ENCODE measurements at regions not wholly inside any gene's neighbourhood (a gene's known extent, or its start where the extent isn't known, plus 50 kb on each side); places are given as distances from the start of the nearest gene placed in this dataset.

GRCh38 chr16:73714976-73715375, 581.6 kb upstream of the PSMD7 start:
- Histone ChIP-seq H3K27me3 (ENCODE audit: insufficient read depth) (no peaks in the 10 kb centered on the region), H3K27ac (ENCODE audit: low read depth) (no peak overlapping the region), H3K9me2 (ENCODE audit: insufficient read depth) (0 out of 2 replicates have a peak, but pooled peaks cover 2% of the 10 kb centered on the region), H3K4me2 (no peak overlapping the region), H3K79me2 (replicated peaks; ENCODE audit: insufficient read depth) (no peaks in the 10 kb centered on the region), H3K4me3 (no peak overlapping the region), H3K36me3 (ENCODE audit: insufficient read depth) (no peaks in the 10 kb centered on the region), H4K20me1 (replicated peaks; ENCODE audit: insufficient read depth) (no peaks in the 10 kb centered on the region), H3F3A (replicated peaks; ENCODE audit: low read depth) (no peaks in the 10 kb centered on the region), H2AFZ (peak overlapping the region; percentile 86), H3K4me1 (ENCODE audit: insufficient read depth) (peaks cover 29% of the 10 kb centered on the region)
- Mint-ChIP-seq H3K27me3 (ENCODE audit: insufficient read depth, low read depth, poor library complexity) (peaks cover 5% of the 10 kb centered on the region), H3K4me1 (peaks cover 52% of the 10 kb centered on the region), H3K27ac (no peak overlapping the region), H3K36me3 (ENCODE audit: low read depth) (no peaks in the 10 kb centered on the region), H3K9me3 (no peaks in the 10 kb centered on the region; the same call in 2 of the 3 replicates), H3K4me3 (no peak overlapping the region)
- DNase-seq (ENCODE audit: low spot score) = no peak
- ATAC-seq = no peak
- no peak for TF ChIP-seq CREB1 (CRISPR knock-in tag; IDR thresholded peaks at IDR 0.05; ENCODE audit: low read depth)
- TF ChIP-seq ZNF462 (CRISPR knock-in tag; IDR thresholded peaks at IDR 0.05) = no peak
- no peak for TF ChIP-seq ZNF331 (CRISPR knock-in tag; IDR thresholded peaks at IDR 0.05; ENCODE audit: low read depth)
- no peak for TF ChIP-seq STAT1 (IDR thresholded peaks at IDR 0.05; ENCODE audit: unreplicated experiment)
- TF ChIP-seq JUNB (IDR thresholded peaks at IDR 0.05; ENCODE audit: unreplicated experiment) = no peak
- no peak for TF ChIP-seq ETS1 (IDR thresholded peaks at IDR 0.05)
- TF ChIP-seq ZNF114 (CRISPR knock-in tag; IDR thresholded peaks at IDR 0.05) = no peak
- no peak for TF ChIP-seq REST (IDR thresholded peaks at IDR 0.05; ENCODE audit: unreplicated experiment)
- no peak for TF ChIP-seq EZH2phosphoT487 (IDR thresholded peaks at IDR 0.05; ENCODE audit: unreplicated experiment)
- no peak for TF ChIP-seq POLR2AphosphoS5 (IDR thresholded peaks at IDR 0.05; ENCODE audit: low read depth)
- no peak for TF ChIP-seq NANOG (IDR thresholded peaks at IDR 0.05; ENCODE audit: borderline replicate concordance)
- no peak for TF ChIP-seq EZH2 (IDR thresholded peaks at IDR 0.05; ENCODE audit: low read depth, unreplicated experiment)
- no peak for TF ChIP-seq CTCF (conservative IDR thresholded peaks at IDR 0.05; ENCODE audit: low read depth in 2 of 2)
